GM23248 (cell line): ENCODE measurements at regions not wholly inside any gene's neighbourhood (a gene's known extent, or its start where the extent isn't known, plus 50 kb on each side); places are given as distances from the start of the nearest gene placed in this dataset.
A peak's percentile ranks its signal among the peaks of the same experiment; 100 is the strongest.

Source experiments
- DNase-seq: peaks from one replicate; pipeline ENCODE4 v3.0.0-alpha.2; 2015
- H2AFZ ChIP-seq: fragments of 200-600 bp; sonication (generic); 2 replicates; pipeline ENCODE4 v1.6.1; 2016; ENCODE audit warnings: antibody characterized with exemption
- H3F3A ChIP-seq: fragments of 200-600 bp; sonication (generic); 2 replicates; pipeline ENCODE4 v1.6.1; 2016; ENCODE audit warnings: mild to moderate bottlenecking, antibody characterized with exemption, mixed run types; ENCODE audit not compliant: insufficient read depth
- H3K27ac ChIP-seq: fragments of 200-600 bp; sonication (generic); 2 replicates; pipeline ENCODE4 v1.5.1; 2016; ENCODE audit warnings: mild to moderate bottlenecking
- H3K27me3 ChIP-seq: fragments of 200-600 bp; sonication (generic); replicated peaks from 2 replicates; pipeline ENCODE4 v1.6.1; 2016; ENCODE audit warnings: mild to moderate bottlenecking; ENCODE audit not compliant: insufficient read depth
- H3K36me3 ChIP-seq: fragments of 200-600 bp; sonication (generic); 2 replicates; pipeline ENCODE4 v1.6.1; 2016; ENCODE audit warnings: low read depth, mild to moderate bottlenecking
- H3K4me1 ChIP-seq: fragments of 200-600 bp; sonication (generic); 2 replicates; pipeline ENCODE4 v1.6.1; 2016; ENCODE audit warnings: mild to moderate bottlenecking; ENCODE audit not compliant: insufficient read depth
- H3K4me2 ChIP-seq: fragments of 200-600 bp; sonication (generic); one replicate; pipeline ENCODE4 v1.6.1; 2016; ENCODE audit warnings: mild to moderate bottlenecking; ENCODE audit not compliant: unreplicated experiment
- H3K4me3 ChIP-seq: fragments of 200-600 bp; sonication (generic); 2 replicates; pipeline ENCODE4 v1.5.1; 2016; ENCODE audit warnings: mild to moderate bottlenecking
- H3K79me2 ChIP-seq: fragments of 200-600 bp; sonication (generic); 2 replicates; pipeline ENCODE4 v1.6.1; 2016; ENCODE audit warnings: mild to moderate bottlenecking; ENCODE audit not compliant: insufficient read depth
- H3K9ac ChIP-seq: fragments of 200-600 bp; sonication (generic); 2 replicates; pipeline ENCODE4 v1.6.1; 2016; ENCODE audit warnings: mild to moderate bottlenecking
- H3K9me2 ChIP-seq: fragments of 200-600 bp; sonication (generic); 2 replicates; pipeline ENCODE4 v1.6.1; 2016; ENCODE audit warnings: mixed run types, mild to moderate bottlenecking, moderate library complexity; ENCODE audit not compliant: insufficient read depth
- H3K9me3 ChIP-seq: fragments of 200-600 bp; sonication (generic); one replicate; pipeline ENCODE4 v1.6.1; 2017; ENCODE audit warnings: low read depth
- H4K20me1 ChIP-seq: fragments of 200-600 bp; sonication (generic); 2 replicates; pipeline ENCODE4 v1.6.0; 2016; ENCODE audit not compliant: insufficient read depth
- EZH2 ChIP-seq: fragments of 200-600 bp; sonication (generic); IDR thresholded peaks from 2 replicates; pipeline ENCODE4 v1.6.1; 2018; ENCODE audit warnings: antibody characterized with exemption, mild to moderate bottlenecking; ENCODE audit not compliant: insufficient read depth, poor library complexity, severe bottlenecking
- EZH2phosphoT487 ChIP-seq: fragments of 200-600 bp; sonication (generic); IDR thresholded peaks from 2 replicates; pipeline ENCODE4 v1.6.1; 2018; ENCODE audit warnings: antibody characterized with exemption, moderate library complexity, mild to moderate bottlenecking, low read depth; ENCODE audit not compliant: insufficient read depth
- WGBS, 2 experiments: methylation state at CpG; one replicate each; pipeline ENCODE4 v1.1.6; 2015 to 2017; ENCODE audit warnings: low lambda C conversion rate in 2 of 2, low coverage in 1 of 2; ENCODE audit errors: missing lambda C conversion rate in 2 of 2; 5-methylcytosine and 5-hydroxymethylcytosine counted together
- in situ Hi-C: fragments of 300-500 bp; cut with MboI; formaldehyde crosslinking; loops from 2 replicates; pipeline ENCODE4 v1.15.0; 2020

DNA sequence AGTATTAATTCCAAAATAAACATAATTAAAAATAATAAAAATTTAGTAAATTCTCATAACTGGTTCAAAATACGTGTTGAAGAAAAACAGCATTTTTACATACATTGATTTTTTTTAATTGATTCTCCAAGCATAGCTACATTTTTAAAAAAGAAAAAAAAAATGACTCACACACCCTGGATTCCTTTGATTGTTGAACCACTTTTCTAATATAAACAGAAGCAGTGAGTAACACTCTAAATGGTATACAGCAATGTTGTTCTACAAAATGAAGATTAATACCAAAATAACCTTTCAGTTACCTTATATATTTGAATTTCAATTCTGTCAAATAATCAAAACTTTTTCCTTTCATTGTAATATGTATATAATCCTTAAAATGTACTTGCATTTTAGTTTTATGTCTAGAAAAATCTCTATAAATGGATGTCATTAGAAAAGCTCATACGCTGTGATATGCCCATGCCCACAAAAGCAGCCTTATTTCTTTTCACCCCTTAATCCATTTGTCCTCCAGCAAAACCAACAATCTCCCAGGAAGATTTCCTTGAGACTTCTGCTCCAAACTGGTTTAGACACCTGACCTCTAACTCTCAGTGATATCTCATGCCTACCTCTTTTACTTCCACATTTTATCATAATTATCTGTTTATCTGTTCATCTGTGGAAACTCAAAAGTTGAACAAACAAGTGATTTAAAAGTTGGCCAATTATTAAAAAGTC is 246.4 kb upstream of the NR5A2 start:
- Histone ChIP-seq H3K4me3 (no peak overlapping the region), H3F3A (peaks cover 6% of the 10 kb centered on the region; the same call in 1 of the 2 replicates), H2AFZ (no peak overlapping the region), H4K20me1 (no peaks in the 10 kb centered on the region), H3K27me3 (no peaks in the 10 kb centered on the region), H3K36me3 (no peaks in the 10 kb centered on the region), H3K9me3 (no peaks in the 10 kb centered on the region), H3K79me2 (no peaks in the 10 kb centered on the region), H3K4me2 (no peak overlapping the region), H3K27ac (no peak overlapping the region), H3K9ac (no peak overlapping the region), H3K9me2 (no peaks in the 10 kb centered on the region), H3K4me1 (peaks cover 14% of the 10 kb centered on the region)
- 57 to 64% methylated on average over 2 of the region's 2 CpGs for WGBS, 2 experiments
- TF ChIP-seq EZH2, result no peak
- TF ChIP-seq EZH2phosphoT487, result no peak
- in situ Hi-C loops, result no loop called here
- peak; percentile 58 for DNase-seq

DNA sequence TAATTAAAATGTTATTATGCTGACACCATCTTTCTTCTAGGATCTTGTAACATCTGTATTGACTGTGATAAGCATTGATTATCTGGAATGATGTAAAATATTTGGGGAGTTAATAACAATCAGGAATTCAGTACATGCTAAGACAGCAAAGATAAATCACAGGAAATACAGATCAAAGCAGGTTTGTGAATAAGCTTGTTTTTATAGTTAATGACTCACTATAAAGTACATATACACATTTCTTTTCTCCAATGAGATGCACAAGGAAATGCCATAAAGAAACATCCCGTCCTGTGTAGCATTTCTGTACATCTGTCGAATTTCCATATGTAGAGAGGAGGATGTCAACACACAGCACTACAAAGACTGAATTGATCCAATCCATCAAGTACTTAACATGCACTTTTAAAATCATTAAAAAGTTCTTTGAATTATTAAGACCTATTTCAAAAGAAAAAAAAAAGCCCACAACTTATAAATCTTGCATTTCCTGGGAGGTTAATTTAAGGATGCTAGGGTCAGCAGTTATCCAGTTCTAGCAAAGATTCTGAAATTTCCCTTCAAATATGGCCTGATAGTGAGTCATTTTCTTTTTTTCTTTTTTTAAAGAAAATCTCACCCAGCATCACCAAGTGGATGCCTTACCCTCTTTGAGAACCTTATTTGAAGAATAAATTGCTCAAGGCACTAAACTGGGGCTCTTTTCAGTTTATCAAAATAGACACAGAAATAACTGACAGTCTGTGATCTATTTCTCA is 243.2 kb upstream of the NR5A2 start:
- Histone ChIP-seq H3K9me2 (no peaks in the 10 kb centered on the region), H3K79me2 (no peaks in the 10 kb centered on the region), H2AFZ (no peak overlapping the region), H3K27me3 (no peaks in the 10 kb centered on the region), H3K4me1 (peaks cover 14% of the 10 kb centered on the region), H3F3A (peaks cover 6% of the 10 kb centered on the region; the same call in 1 of the 2 replicates), H3K36me3 (no peaks in the 10 kb centered on the region), H3K9me3 (no peaks in the 10 kb centered on the region), H3K9ac (no peak overlapping the region), H3K4me2 (no peak overlapping the region), H3K27ac (no peak overlapping the region), H4K20me1 (no peaks in the 10 kb centered on the region), H3K4me3 (no peak overlapping the region)
- 7% methylated on average over 2 of the region's 2 CpGs for WGBS, 2 experiments
- DNase-seq, result peak; percentile 22
- in situ Hi-C loops, result no loop called here
- TF ChIP-seq EZH2 (no peak), EZH2phosphoT487 (no peak)

DNA sequence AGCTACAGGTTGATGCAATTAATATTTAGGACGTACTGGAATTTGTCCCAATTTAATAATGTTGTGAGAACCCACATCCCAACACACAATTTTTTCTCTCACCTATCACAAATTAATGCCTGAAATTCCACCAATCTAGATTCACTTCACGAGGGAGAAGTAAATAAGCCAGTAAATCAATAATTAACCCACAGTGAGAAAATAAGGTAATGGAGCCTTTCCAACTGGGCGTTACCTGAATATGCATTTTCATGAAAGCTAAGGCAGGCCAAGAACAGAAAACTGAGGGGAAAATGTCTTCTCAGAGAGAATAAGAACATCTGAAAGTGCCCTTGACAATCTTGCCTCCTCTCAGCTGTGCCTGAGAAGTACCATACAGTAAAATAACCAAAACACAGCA is 240.8 kb upstream of the NR5A2 start:
- H2AFZ ChIP-seq, result no peak overlapping the region
- H3K79me2 ChIP-seq, result no peaks in the 10 kb centered on the region
- H3K4me1 ChIP-seq, result peaks cover 9% of the 10 kb centered on the region; the same call in 1 of the 2 replicates
- DNase-seq, result no peak
- H3K27ac ChIP-seq, result no peak overlapping the region
- TF ChIP-seq EZH2 (no peak), EZH2phosphoT487 (no peak)
- in situ Hi-C loops, result no loop called here
- WGBS, 2 experiments, result 59 to 64% methylated on average over 3 of the region's 3 CpGs
- H3K4me2 ChIP-seq, result no peak overlapping the region
- H3K4me3 ChIP-seq, result no peak overlapping the region
- H3K27me3 ChIP-seq, result no peaks in the 10 kb centered on the region
- no peaks in the 10 kb centered on the region; the same call in 1 of the 2 replicates for H3K9me2 ChIP-seq
- H3K36me3 ChIP-seq, result no peaks in the 10 kb centered on the region
- peaks cover 6% of the 10 kb centered on the region; the same call in 1 of the 2 replicates for H3F3A ChIP-seq
- no peaks in the 10 kb centered on the region for H4K20me1 ChIP-seq
- H3K9me3 ChIP-seq, result no peaks in the 10 kb centered on the region
- no peak overlapping the region for H3K9ac ChIP-seq

DNA sequence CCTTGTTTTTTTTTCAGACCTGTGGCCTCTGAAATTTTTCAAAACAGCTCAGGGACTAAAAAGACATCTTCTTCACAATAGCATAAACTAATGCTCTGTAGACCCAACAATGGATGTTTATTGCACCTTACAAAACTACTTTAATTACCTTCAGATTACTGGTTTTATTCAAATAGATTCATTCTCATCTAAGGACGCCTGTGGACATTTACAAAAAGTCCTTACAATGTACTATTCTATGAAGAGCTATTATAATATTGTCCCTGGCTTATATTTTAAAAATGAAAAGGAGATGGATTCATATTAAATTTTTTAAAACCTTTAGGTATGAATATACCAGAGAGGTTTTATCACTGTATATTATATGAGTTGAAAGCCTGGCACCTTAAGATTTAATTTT is 238.4 kb upstream of the NR5A2 start:
- DNase-seq, result no peak
- 75 to 78% methylated on average over 1 of the region's 1 CpG for WGBS, 2 experiments
- H3K4me1 ChIP-seq, result peaks cover 3% of the 10 kb centered on the region; the same call in 1 of the 2 replicates
- H3K27me3 ChIP-seq, result no peaks in the 10 kb centered on the region
- H3K4me3 ChIP-seq, result no peak overlapping the region
- no peaks in the 10 kb centered on the region for H3K9me3 ChIP-seq
- H3K36me3 ChIP-seq, result no peaks in the 10 kb centered on the region
- no peaks in the 10 kb centered on the region for H3K79me2 ChIP-seq
- H3F3A ChIP-seq, result peaks cover 3% of the 10 kb centered on the region; the same call in 1 of the 2 replicates
- in situ Hi-C loops, result no loop called here
- H3K9ac ChIP-seq, result no peak overlapping the region
- no peak overlapping the region for H3K27ac ChIP-seq
- no peaks in the 10 kb centered on the region; the same call in 1 of the 2 replicates for H3K9me2 ChIP-seq
- no peak overlapping the region for H2AFZ ChIP-seq
- TF ChIP-seq EZH2phosphoT487 (no peak), EZH2 (no peak)
- no peak overlapping the region for H3K4me2 ChIP-seq
- no peaks in the 10 kb centered on the region for H4K20me1 ChIP-seq
